ENCODE measurements at regions not wholly inside any gene's neighbourhood (a gene's known extent, or its start where the extent isn't known, plus 50 kb on each side); places are given as distances from the start of the nearest gene placed in this dataset.

GRCh38 chr6:121940728-121941127, 458.7 kb upstream of the HSF2 start:
- TF ChIP-seq GATA3 (IDR thresholded peaks at IDR 0.05; ENCODE audit: low read depth, low read length): no peak
- TF ChIP-seq GATA2 (IDR thresholded peaks at IDR 0.05; ENCODE audit: low read depth, low read length): no peak

Data from SH-SY5Y (cell line).